ENCODE measurements at regions not wholly inside any gene's neighbourhood (a gene's known extent, or its start where the extent isn't known, plus 50 kb on each side); places are given as distances from the start of the nearest gene placed in this dataset.
"Not testable (repeated sequence)": the region's sequence is repeated elsewhere in the genome, so short reads cannot be mapped to it uniquely, and the experiment has no call there.

DNA sequence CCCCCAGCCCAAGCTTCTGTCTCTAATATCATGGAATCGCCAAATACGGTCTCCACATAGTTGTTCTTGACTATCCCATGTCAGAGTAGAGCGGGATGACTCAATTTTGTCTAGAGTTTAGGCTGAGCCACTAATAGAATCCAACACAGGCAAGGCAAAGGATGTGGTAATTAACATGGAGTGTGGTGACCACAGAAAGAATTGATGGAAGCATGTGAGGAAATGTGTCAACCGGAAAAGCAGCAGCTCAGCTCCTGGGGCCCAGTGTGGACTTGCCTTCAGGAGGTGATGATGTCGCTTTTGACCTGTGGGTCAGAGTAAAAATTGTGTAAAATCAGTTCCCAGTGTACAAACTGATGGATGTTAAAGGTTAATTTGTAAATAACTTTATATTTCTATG lies 139.3 kb upstream of the KLF6 start:
- no peaks in the 10 kb centered on the region for H3K9me3 Mint-ChIP-seq
- Histone ChIP-seq H3K4me3 (ENCODE audit: low read length) (no peak overlapping the region), H3K9me3 (ENCODE audit: control insufficient read depth, insufficient read depth, low read length) (no peaks in the 10 kb centered on the region), H3K36me3 (ENCODE audit: control insufficient read depth, insufficient read depth, low read length) (no peaks in the 10 kb centered on the region), H3K4me1 (ENCODE audit: control insufficient read depth, insufficient read depth, low read length) (peaks cover 4% of the 10 kb centered on the region), H3K27ac (ENCODE audit: low read length) (no peak overlapping the region), H3K27me3 (ENCODE audit: control insufficient read depth, insufficient read depth, low read length) (no peaks in the 10 kb centered on the region)
- TF ChIP-seq, protein P1, sequence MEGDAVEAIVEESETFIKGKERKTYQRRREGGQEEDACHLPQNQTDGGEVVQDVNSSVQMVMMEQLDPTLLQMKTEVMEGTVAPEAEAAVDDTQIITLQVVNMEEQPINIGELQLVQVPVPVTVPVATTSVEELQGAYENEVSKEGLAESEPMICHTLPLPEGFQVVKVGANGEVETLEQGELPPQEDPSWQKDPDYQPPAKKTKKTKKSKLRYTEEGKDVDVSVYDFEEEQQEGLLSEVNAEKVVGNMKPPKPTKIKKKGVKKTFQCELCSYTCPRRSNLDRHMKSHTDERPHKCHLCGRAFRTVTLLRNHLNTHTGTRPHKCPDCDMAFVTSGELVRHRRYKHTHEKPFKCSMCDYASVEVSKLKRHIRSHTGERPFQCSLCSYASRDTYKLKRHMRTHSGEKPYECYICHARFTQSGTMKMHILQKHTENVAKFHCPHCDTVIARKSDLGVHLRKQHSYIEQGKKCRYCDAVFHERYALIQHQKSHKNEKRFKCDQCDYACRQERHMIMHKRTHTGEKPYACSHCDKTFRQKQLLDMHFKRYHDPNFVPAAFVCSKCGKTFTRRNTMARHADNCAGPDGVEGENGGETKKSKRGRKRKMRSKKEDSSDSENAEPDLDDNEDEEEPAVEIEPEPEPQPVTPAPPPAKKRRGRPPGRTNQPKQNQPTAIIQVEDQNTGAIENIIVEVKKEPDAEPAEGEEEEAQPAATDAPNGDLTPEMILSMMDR (IDR thresholded peaks at IDR 0.05): no peak
- no peaks in the 10 kb centered on the region for H3K36me3 Mint-ChIP-seq
- ATAC-seq (no peak), DNase-seq (no peak)
- H3K27ac Mint-ChIP-seq: no peak overlapping the region
- WGBS (ENCODE audit: insufficient coverage): 99% methylated on average over 4 of the region's 5 CpGs
- H3K4me1 Mint-ChIP-seq: peaks cover 6% of the 10 kb centered on the region in 2 donors
- H3K27me3 Mint-ChIP-seq (ENCODE audit: low read depth in 2 of 2): no peaks in the 10 kb centered on the region
- H3K4me3 Mint-ChIP-seq: no peak overlapping the region
- intact Hi-C loops (cut with micrococcal nuclease): no loop called here

DNA sequence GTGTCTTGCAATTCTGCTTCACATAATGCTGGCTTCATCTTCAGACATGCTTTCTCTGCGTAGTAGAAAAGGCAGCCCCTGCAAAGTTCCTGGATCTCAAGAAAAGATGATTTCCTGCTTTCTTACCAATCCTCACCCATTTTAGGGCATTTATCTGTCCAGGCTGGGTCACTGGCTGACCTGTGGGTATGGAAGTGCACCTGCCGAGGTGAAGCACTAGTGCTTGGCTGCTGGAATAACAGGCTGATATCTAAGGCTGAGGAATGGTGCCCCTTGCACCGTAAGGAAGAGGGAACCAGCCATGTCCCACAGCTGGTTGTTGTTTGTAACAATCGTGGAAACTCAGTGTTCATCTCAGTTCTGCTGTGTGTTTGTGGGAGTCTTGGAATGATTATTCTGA lies 138.0 kb upstream of the KLF6 start:
- WGBS (ENCODE audit: insufficient coverage): 74% methylated on average over 4 of the region's 4 CpGs
- no peaks in the 10 kb centered on the region for H3K9me3 ChIP-seq (ENCODE audit: control insufficient read depth, insufficient read depth, low read length)
- peaks cover 0 to 2% of the 10 kb centered on the region in 2 donors for H3K9me3 Mint-ChIP-seq
- no peak overlapping the region for H3K4me3 ChIP-seq (ENCODE audit: low read length)
- ATAC-seq (no peak), DNase-seq (no peak)
- H3K36me3 Mint-ChIP-seq: no peaks in the 10 kb centered on the region
- TF ChIP-seq, protein P1 (IDR thresholded peaks at IDR 0.05): no peak
- no peaks in the 10 kb centered on the region for H3K27me3 Mint-ChIP-seq (ENCODE audit: low read depth in 2 of 2)
- peaks cover 4% of the 10 kb centered on the region for H3K4me1 ChIP-seq (ENCODE audit: control insufficient read depth, insufficient read depth, low read length)
- no peak overlapping the region for H3K27ac Mint-ChIP-seq
- H3K4me3 Mint-ChIP-seq: no peak overlapping the region
- no peaks in the 10 kb centered on the region for H3K36me3 ChIP-seq (ENCODE audit: control insufficient read depth, insufficient read depth, low read length)
- intact Hi-C loops (cut with micrococcal nuclease): no loop called here
- no peak overlapping the region for H3K27ac ChIP-seq (ENCODE audit: low read length)
- peaks cover 6% of the 10 kb centered on the region in 2 donors for H3K4me1 Mint-ChIP-seq
- H3K27me3 ChIP-seq (ENCODE audit: control insufficient read depth, insufficient read depth, low read length): no peaks in the 10 kb centered on the region

DNA sequence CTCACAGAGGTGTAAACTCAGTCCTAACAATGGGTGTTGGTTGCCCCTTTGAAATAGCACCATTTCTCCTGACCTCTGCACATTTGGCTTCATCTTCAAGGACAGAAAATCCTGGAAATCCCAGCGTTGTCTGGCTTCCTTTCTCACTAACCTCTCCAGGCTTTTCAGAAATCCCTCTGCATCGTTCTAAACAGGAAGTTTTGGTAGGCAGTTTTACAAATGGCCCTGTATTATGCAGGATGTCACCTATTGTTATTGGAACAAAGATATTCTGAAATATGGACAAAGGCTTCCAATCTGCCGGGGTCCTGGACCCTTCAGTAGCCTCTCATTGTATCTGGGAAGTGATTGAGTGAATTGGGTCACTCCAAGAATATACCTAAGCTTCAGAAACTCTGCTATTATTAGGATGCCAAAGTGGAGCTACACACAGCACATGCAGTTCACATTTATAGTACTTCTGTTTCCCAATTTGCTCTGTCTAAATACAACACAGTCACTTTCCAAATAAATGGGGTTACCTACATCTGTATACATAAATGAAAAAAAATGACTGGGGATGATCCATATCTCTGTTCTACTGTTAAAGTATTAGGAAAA lies 134.8 kb upstream of the KLF6 start:
- H3K4me3 ChIP-seq (ENCODE audit: low read length): no peak overlapping the region
- DNase-seq: no peak
- intact Hi-C loops (cut with micrococcal nuclease): no loop called here
- Mint-ChIP-seq H3K27me3 (ENCODE audit: low read depth in 2 of 2) (no peaks in the 10 kb centered on the region), H3K27ac (no peak overlapping the region), H3K36me3 (no peaks in the 10 kb centered on the region), H3K9me3 (peaks cover 0 to 2% of the 10 kb centered on the region in 2 donors), H3K4me3 (no peak overlapping the region), H3K4me1 (no peaks in the 10 kb centered on the region)
- no peaks in the 10 kb centered on the region for H3K36me3 ChIP-seq (ENCODE audit: control insufficient read depth, insufficient read depth, low read length)
- H3K27me3 ChIP-seq (ENCODE audit: control insufficient read depth, insufficient read depth, low read length): no peaks in the 10 kb centered on the region
- H3K4me1 ChIP-seq (ENCODE audit: control insufficient read depth, insufficient read depth, low read length): no peaks in the 10 kb centered on the region
- no peak overlapping the region for H3K27ac ChIP-seq (ENCODE audit: low read length)
- TF ChIP-seq, protein P1 (IDR thresholded peaks at IDR 0.05): no peak
- WGBS (ENCODE audit: insufficient coverage): 77% methylated on average over 3 of the region's 3 CpGs
- H3K9me3 ChIP-seq (ENCODE audit: control insufficient read depth, insufficient read depth, low read length): no peaks in the 10 kb centered on the region
- ATAC-seq: no peak

DNA sequence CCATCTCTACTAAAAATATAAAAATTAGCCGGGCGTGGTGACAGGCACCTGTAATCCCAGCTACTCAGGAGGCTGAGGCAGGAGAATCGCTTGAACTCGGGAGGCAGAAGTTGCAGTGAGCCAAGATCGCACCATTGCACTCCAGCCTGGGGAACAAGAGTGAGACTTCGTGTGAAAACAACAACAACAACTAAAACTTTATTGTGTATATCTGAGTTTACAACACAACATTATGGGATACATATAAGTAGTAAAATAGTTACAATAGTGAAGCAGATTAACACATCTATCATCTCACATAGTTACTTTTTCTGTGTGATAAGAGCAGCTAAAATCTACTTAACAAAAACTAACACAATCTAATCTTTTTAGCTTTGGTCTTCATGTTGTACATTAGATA lies 132.4 kb upstream of the KLF6 start:
- H3K27ac ChIP-seq (ENCODE audit: low read length); H3K27me3 ChIP-seq (ENCODE audit: control insufficient read depth, insufficient read depth, low read length); intact Hi-C loops (cut with micrococcal nuclease); DNase-seq; ATAC-seq; H3K9me3 ChIP-seq (ENCODE audit: control insufficient read depth, insufficient read depth, low read length); H3K4me3 Mint-ChIP-seq; H3K9me3 Mint-ChIP-seq; H3K4me3 ChIP-seq (ENCODE audit: low read length); H3K27ac Mint-ChIP-seq; H3K27me3 Mint-ChIP-seq (ENCODE audit: low read depth in 2 of 2); H3K4me1 ChIP-seq (ENCODE audit: control insufficient read depth, insufficient read depth, low read length); H3K36me3 ChIP-seq (ENCODE audit: control insufficient read depth, insufficient read depth, low read length); H3K36me3 Mint-ChIP-seq; H3K4me1 Mint-ChIP-seq: not testable (repeated sequence)
- WGBS (ENCODE audit: insufficient coverage): 77% methylated on average over 5 of the region's 6 CpGs

All from natural killer cell (primary cell).